ENCODE measurements at regions not wholly inside any gene's neighbourhood (a gene's known extent, or its start where the extent isn't known, plus 50 kb on each side); places are given as distances from the start of the nearest gene placed in this dataset.

DNA sequence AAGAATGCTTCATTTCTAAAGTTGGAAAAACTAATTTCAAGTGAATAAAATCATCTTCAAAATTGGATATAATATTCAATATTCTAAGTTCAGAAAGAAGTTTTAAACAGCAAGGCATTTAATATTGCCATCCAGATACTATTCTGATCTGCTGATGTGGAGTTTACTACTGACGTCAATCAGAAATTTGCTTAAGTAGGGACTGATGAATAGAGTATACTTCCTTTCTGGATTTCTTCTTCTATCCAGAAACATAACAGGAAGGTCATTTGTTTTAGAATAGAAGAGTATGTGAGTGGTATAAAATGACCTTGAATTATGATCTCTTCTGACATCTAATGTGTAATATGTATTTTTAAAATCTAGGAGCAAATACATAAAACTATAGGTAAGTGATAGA is 308.1 kb upstream of the ADGRL2 start:
- no peak for TF ChIP-seq CTCF (IDR thresholded peaks at IDR 0.05)
- TF ChIP-seq TCF7L2 (IDR thresholded peaks at IDR 0.05; ENCODE audit: low read depth, low read length): no peak
- TF ChIP-seq, protein P1, sequence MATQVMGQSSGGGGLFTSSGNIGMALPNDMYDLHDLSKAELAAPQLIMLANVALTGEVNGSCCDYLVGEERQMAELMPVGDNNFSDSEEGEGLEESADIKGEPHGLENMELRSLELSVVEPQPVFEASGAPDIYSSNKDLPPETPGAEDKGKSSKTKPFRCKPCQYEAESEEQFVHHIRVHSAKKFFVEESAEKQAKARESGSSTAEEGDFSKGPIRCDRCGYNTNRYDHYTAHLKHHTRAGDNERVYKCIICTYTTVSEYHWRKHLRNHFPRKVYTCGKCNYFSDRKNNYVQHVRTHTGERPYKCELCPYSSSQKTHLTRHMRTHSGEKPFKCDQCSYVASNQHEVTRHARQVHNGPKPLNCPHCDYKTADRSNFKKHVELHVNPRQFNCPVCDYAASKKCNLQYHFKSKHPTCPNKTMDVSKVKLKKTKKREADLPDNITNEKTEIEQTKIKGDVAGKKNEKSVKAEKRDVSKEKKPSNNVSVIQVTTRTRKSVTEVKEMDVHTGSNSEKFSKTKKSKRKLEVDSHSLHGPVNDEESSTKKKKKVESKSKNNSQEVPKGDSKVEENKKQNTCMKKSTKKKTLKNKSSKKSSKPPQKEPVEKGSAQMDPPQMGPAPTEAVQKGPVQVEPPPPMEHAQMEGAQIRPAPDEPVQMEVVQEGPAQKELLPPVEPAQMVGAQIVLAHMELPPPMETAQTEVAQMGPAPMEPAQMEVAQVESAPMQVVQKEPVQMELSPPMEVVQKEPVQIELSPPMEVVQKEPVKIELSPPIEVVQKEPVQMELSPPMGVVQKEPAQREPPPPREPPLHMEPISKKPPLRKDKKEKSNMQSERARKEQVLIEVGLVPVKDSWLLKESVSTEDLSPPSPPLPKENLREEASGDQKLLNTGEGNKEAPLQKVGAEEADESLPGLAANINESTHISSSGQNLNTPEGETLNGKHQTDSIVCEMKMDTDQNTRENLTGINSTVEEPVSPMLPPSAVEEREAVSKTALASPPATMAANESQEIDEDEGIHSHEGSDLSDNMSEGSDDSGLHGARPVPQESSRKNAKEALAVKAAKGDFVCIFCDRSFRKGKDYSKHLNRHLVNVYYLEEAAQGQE (IDR thresholded peaks at IDR 0.05; ENCODE audit: insufficient read depth in 1 of 2, low read depth in 2 of 2, low read length in 1 of 2): no peak
- TF ChIP-seq POLR2AphosphoS5 (IDR thresholded peaks at IDR 0.05; ENCODE audit: low read depth, low read length): no peak

Measured in Panc1 (cell line).